GM12891 (cell line): ENCODE measurements at regions not wholly inside any gene's neighbourhood (a gene's known extent, or its start where the extent isn't known, plus 50 kb on each side); places are given as distances from the start of the nearest gene placed in this dataset.

Experiments
- DNase-seq: peaks from one replicate; pipeline ENCODE4 v3.0.0; 2011; ENCODE audit warnings: low spot score; ENCODE audit not compliant: insufficient read length
- FAIRE-seq: peaks from 2 replicates; lab custom pipeline; 2011; peaks lifted over from hg19 to GRCh38; lab: Jason Lieb, UNC
- PAX5 ChIP-seq: IDR thresholded peaks from 2 replicates; pipeline ENCODE4 v1.6.1; 2011; ENCODE audit warnings: low read length, moderate library complexity, mild to moderate bottlenecking; ENCODE audit not compliant: insufficient read depth, severe bottlenecking
- POLR2A ChIP-seq: IDR thresholded peaks from 2 replicates; pipeline ENCODE4 v1.6.1; 2011; ENCODE audit warnings: low read depth, low read length, control low read depth
- POLR2AphosphoS5 ChIP-seq: IDR thresholded peaks from 2 replicates; pipeline ENCODE4 v1.6.1; 2011; ENCODE audit warnings: low read depth, low read length, control low read depth
- POU2F2 ChIP-seq: IDR thresholded peaks from 2 replicates; pipeline ENCODE4 v1.6.1; 2011; ENCODE audit warnings: low read depth, mild to moderate bottlenecking, control low read depth, low read length, moderate library complexity
- SPI1 ChIP-seq: IDR thresholded peaks from 2 replicates; pipeline ENCODE4 v1.6.1; 2011; ENCODE audit warnings: low read depth, low read length, control low read depth
- TAF1 ChIP-seq: IDR thresholded peaks from 2 replicates; pipeline ENCODE4 v1.6.1; 2011; ENCODE audit warnings: low read depth, low read length, control low read depth

- no peak for DNase-seq
- no peak for TF ChIP-seq PAX5
- no peak for TF ChIP-seq SPI1
- no peak for TF ChIP-seq POLR2A
- no peak for TF ChIP-seq POLR2AphosphoS5
- no peak for TF ChIP-seq POU2F2
- no peak for TF ChIP-seq TAF1
- no peak for FAIRE-seq
These were observed 56.9 kb upstream of the CADM1 start for GRCh38 chr11:115561116-115561515.

DNA sequence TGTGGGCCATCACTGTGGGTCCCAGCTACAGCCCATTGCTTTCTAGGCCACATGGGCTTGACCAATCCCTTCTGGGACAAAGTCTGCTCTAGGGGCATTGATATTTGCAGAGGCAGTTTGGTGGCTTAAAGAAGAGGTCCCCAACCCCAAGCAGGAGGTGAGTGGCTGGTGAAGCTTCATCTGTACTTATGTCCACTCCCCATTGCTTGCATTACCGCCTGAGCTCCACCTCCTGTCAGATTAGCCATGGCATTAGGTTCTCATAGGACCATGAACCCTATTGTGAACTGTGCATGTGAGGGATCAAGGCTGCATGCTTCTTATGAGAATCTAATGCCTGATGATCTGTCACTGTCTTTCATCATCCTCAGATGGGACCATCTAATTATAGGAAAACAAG, 54.4 kb upstream of the CADM1 start:
- DNase-seq (no peak), FAIRE-seq (no peak)
- TF ChIP-seq POLR2AphosphoS5 = no peak
- TF ChIP-seq TAF1 = no peak
- TF ChIP-seq SPI1 = no peak
- TF ChIP-seq POLR2A = no peak
- TF ChIP-seq POU2F2 = no peak
- no peak for TF ChIP-seq PAX5

GRCh38 chr11:115557681-115558080, 53.5 kb upstream of the CADM1 start:
- TF ChIP-seq POLR2A = no peak
- no peak for TF ChIP-seq SPI1
- TF ChIP-seq PAX5 = no peak

DNA sequence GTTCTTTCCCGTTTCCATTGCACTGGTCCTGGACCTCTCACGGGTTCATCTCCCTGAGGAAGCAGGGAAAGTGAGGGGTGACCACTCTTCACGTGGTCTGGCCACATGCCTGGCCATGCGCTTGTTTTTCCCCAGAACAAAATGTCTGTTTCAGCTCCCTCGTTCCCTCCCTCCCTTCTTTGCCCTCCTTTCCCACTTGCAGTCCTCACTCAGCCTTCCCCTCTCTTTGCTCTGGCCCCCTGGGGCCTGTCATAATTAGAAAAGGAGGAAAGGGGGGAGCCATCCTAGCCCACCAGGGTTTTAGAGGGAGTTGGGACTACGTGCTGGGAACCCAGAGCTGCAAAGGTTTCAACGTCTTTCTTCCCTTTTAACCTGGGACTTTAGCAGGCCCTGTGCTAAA, 52.8 kb upstream of the CADM1 start:
- DNase-seq = no peak
- FAIRE-seq = no peak
- TF ChIP-seq POU2F2 (no peak), TAF1 (no peak), SPI1 (no peak), PAX5 (no peak), POLR2A (no peak), POLR2AphosphoS5 (no peak)

More at GRCh38 chr11:115557681-115558080, 53.5 kb upstream of the CADM1 start:
- DNase-seq = no peak
- no peak for FAIRE-seq

GRCh38 chr11:115555336-115556090, 51.3 kb upstream of the CADM1 start:
- no peak for FAIRE-seq
- no peak for TF ChIP-seq POLR2AphosphoS5
- no peak for TF ChIP-seq POU2F2
- TF ChIP-seq POLR2A = no peak
- no peak for TF ChIP-seq SPI1
- TF ChIP-seq TAF1 = no peak
- TF ChIP-seq PAX5 = no peak
- DNase-seq = no peak
